ENCODE measurements at regions not wholly inside any gene's neighbourhood (a gene's known extent, or its start where the extent isn't known, plus 50 kb on each side); places are given as distances from the start of the nearest gene placed in this dataset.

GRCh38 chr5:119785057-119785456, 155.7 kb downstream of the FAM170A start:
- DNase-seq (ENCODE audit: low spot score): no peak
- H3K36me3 ChIP-seq: no peaks in the 10 kb centered on the region
- H3K9me3 ChIP-seq: no peaks in the 10 kb centered on the region
- no peaks in the 10 kb centered on the region for H3K27me3 ChIP-seq
- H3K27ac ChIP-seq: no peak overlapping the region
- H3K4me1 ChIP-seq: peaks cover 0 to 12% of the 10 kb centered on the region in 2 donors
- TF ChIP-seq CTCF (IDR thresholded peaks at IDR 0.05): no peak
- no peak overlapping the region for H3K4me3 ChIP-seq

GRCh38 chr5:119789406-119790117, 160.2 kb downstream of the FAM170A start:
- peaks cover 0 to 12% of the 10 kb centered on the region in 2 donors for H3K4me1 ChIP-seq
- TF ChIP-seq CTCF (IDR thresholded peaks at IDR 0.05): no peak
- H3K4me3 ChIP-seq: no peak overlapping the region

GRCh38 chr5:119792161-119792799, 162.9 kb downstream of the FAM170A start:
- peaks cover 0 to 7% of the 10 kb centered on the region in 2 donors for H3K4me1 ChIP-seq
- H3K9me3 ChIP-seq: no peaks in the 10 kb centered on the region
- H3K27ac ChIP-seq: no peak overlapping the region
- no peak for DNase-seq (ENCODE audit: low spot score)
- H3K4me3 ChIP-seq: no peak overlapping the region
- TF ChIP-seq CTCF (IDR thresholded peaks at IDR 0.05): no peak
- no peaks in the 10 kb centered on the region for H3K36me3 ChIP-seq
- no peaks in the 10 kb centered on the region for H3K27me3 ChIP-seq

More at GRCh38 chr5:119789406-119790117, 160.2 kb downstream of the FAM170A start:
- Histone ChIP-seq H3K9me3 (no peaks in the 10 kb centered on the region), H3K36me3 (no peaks in the 10 kb centered on the region), H3K27me3 (no peaks in the 10 kb centered on the region), H3K27ac (no peak overlapping the region)
- DNase-seq (ENCODE audit: low spot score): no peak

- no peak overlapping the region for H3K27ac ChIP-seq
- H3K36me3 ChIP-seq: no peaks in the 10 kb centered on the region
- no peak for DNase-seq (ENCODE audit: low spot score)
- no peak for TF ChIP-seq CTCF (IDR thresholded peaks at IDR 0.05)
- no peaks in the 10 kb centered on the region for H3K4me1 ChIP-seq
- H3K9me3 ChIP-seq: no peaks in the 10 kb centered on the region
- H3K4me3 ChIP-seq: no peak overlapping the region
- no peaks in the 10 kb centered on the region for H3K27me3 ChIP-seq
Observed at GRCh38 chr5:119795768-119796167, 166.4 kb downstream of the FAM170A start.

- TF ChIP-seq CTCF (IDR thresholded peaks at IDR 0.05): no peak
- no peaks in the 10 kb centered on the region for H3K36me3 ChIP-seq
- H3K4me3 ChIP-seq: no peak overlapping the region
- no peak overlapping the region for H3K27ac ChIP-seq
- no peak for DNase-seq (ENCODE audit: low spot score)
- H3K9me3 ChIP-seq: no peaks in the 10 kb centered on the region
- no peaks in the 10 kb centered on the region for H3K4me1 ChIP-seq
- no peaks in the 10 kb centered on the region for H3K27me3 ChIP-seq
Observed at GRCh38 chr5:119801570-119801969, 172.2 kb downstream of the FAM170A start.

All from right atrium auricular region (tissue), 2 donors.